A673 (cell line): ENCODE measurements at regions not wholly inside any gene's neighbourhood (a gene's known extent, or its start where the extent isn't known, plus 50 kb on each side); places are given as distances from the start of the nearest gene placed in this dataset.

Source experiments
- CTCF ChIP-seq: fragments of 300-800, 200-600 bp; sonication (generic); conservative IDR thresholded peaks from 2 replicates; pipeline ENCODE4 v1.5.1; 2017; ENCODE audit warnings: low read depth, mild to moderate bottlenecking, antibody characterized with exemption, low read length, moderate library complexity, mixed read lengths
- EZH2 ChIP-seq: fragments of 200-600 bp; sonication (generic); IDR thresholded peaks from 2 replicates; pipeline ENCODE4 v1.6.1; 2017; ENCODE audit warnings: borderline replicate concordance, low read depth, mild to moderate bottlenecking, mixed read lengths, antibody characterized with exemption, low read length; ENCODE audit not compliant: poor library complexity, severe bottlenecking

- TF ChIP-seq CTCF (no peak), EZH2 (no peak)
Observed at GRCh38 chr1:97004743-97005142, 283.2 kb downstream of the PTBP2 start.
